HepG2 (cell line): ENCODE measurements at regions not wholly inside any gene's neighbourhood (a gene's known extent, or its start where the extent isn't known, plus 50 kb on each side); places are given as distances from the start of the nearest gene placed in this dataset.

Source experiments
- ATF7 ChIP-seq, 2 experiments: fragments of 450-650 bp in 1 of 2; sonication (generic) in 1 of 2; formaldehyde crosslinking in 1 of 2; IDR thresholded peaks; 2 replicates each; pipeline versions ENCODE4 v1.4.0 to v1.6.1; 2016 to 2020; ENCODE audit warnings: antibody characterized with exemption in 1 of 2, mild to moderate bottlenecking in 1 of 2, missing genetic modification reagents in 1 of 2
- NFE2L2 ChIP-seq: fragments of 150-350 bp; IDR thresholded peaks from 2 replicates; pipeline ENCODE4 v1.6.1; 2014; ENCODE audit warnings: low read length
- NFYC ChIP-seq: IDR thresholded peaks from 2 replicates; pipeline ENCODE4 v1.6.1; 2016; ENCODE audit warnings: missing genetic modification reagents, missing compliant biosample characterization
- RXRA ChIP-seq: sonication (generic); formaldehyde crosslinking; IDR thresholded peaks from 2 replicates; pipeline ENCODE4 v1.5.1; 2020; ENCODE audit warnings: missing genetic modification reagents
- SIX4 ChIP-seq: sonication (generic); formaldehyde crosslinking; IDR thresholded peaks from 2 replicates; pipeline ENCODE4 v1.4.0; 2020; ENCODE audit warnings: missing genetic modification reagents
- SMAD1 ChIP-seq: sonication (generic); formaldehyde crosslinking; IDR thresholded peaks from 2 replicates; pipeline ENCODE4 v1.4.0; 2020; ENCODE audit warnings: missing genetic modification reagents, low read depth, mild to moderate bottlenecking, borderline replicate concordance
- SMAD9 ChIP-seq: sonication (generic); formaldehyde crosslinking; IDR thresholded peaks from 2 replicates; pipeline ENCODE4 v1.5.1; 2020; ENCODE audit warnings: mild to moderate bottlenecking, missing genetic modification reagents
- TSC22D2 ChIP-seq: sonication (generic); formaldehyde crosslinking; IDR thresholded peaks from 2 replicates; pipeline ENCODE4 v1.5.1; 2020; ENCODE audit warnings: missing genetic modification reagents, mild to moderate bottlenecking, borderline replicate concordance
- ZNF138 ChIP-seq: sonication (generic); formaldehyde crosslinking; IDR thresholded peaks from 2 replicates; pipeline ENCODE4 v1.5.0; 2020; ENCODE audit warnings: mild to moderate bottlenecking, low read depth, missing genetic modification reagents
- ZNF235 ChIP-seq: sonication (generic); formaldehyde crosslinking; IDR thresholded peaks from 2 replicates; pipeline ENCODE4 v1.8.1; 2023; ENCODE audit warnings: mild to moderate bottlenecking, missing genetic modification reagents, borderline replicate concordance
- ZNF34 ChIP-seq: sonication (generic); formaldehyde crosslinking; IDR thresholded peaks from 2 replicates; pipeline ENCODE4 v1.4.0; 2020; ENCODE audit warnings: mild to moderate bottlenecking, missing genetic modification reagents, borderline replicate concordance
- ZNF569 ChIP-seq: sonication (generic); formaldehyde crosslinking; IDR thresholded peaks from 2 replicates; pipeline ENCODE4 v1.5.0; 2020; ENCODE audit warnings: mild to moderate bottlenecking, missing genetic modification reagents, moderate library complexity, borderline replicate concordance
- TF ChIP-seq, protein P1 (sequence below), 2 experiments: fragments of 450-650 bp in 1 of 2; sonication (generic) in 1 of 2; formaldehyde crosslinking in 1 of 2; IDR thresholded peaks; 2 replicates each; pipeline versions ENCODE4 v1.6.1 to v1.8.0; 2016 to 2022; ENCODE audit warnings: antibody characterized with exemption in 1 of 2, mild to moderate bottlenecking in 1 of 2, missing genetic modification reagents in 1 of 2
- TF ChIP-seq, protein P2 (sequence below): fragments of 450-650 bp; IDR thresholded peaks from 2 replicates; pipeline ENCODE4 v1.6.1; 2017; ENCODE audit warnings: mild to moderate bottlenecking
- TF ChIP-seq, protein P3 (sequence below): sonication (generic); formaldehyde crosslinking; IDR thresholded peaks from 2 replicates; pipeline ENCODE4 v1.4.0; 2020; ENCODE audit warnings: missing genetic modification reagents

GRCh38 chr2:42925742-42926433 is 133.5 kb upstream of the HAAO start (continued):
- TF ChIP-seq, protein P1, sequence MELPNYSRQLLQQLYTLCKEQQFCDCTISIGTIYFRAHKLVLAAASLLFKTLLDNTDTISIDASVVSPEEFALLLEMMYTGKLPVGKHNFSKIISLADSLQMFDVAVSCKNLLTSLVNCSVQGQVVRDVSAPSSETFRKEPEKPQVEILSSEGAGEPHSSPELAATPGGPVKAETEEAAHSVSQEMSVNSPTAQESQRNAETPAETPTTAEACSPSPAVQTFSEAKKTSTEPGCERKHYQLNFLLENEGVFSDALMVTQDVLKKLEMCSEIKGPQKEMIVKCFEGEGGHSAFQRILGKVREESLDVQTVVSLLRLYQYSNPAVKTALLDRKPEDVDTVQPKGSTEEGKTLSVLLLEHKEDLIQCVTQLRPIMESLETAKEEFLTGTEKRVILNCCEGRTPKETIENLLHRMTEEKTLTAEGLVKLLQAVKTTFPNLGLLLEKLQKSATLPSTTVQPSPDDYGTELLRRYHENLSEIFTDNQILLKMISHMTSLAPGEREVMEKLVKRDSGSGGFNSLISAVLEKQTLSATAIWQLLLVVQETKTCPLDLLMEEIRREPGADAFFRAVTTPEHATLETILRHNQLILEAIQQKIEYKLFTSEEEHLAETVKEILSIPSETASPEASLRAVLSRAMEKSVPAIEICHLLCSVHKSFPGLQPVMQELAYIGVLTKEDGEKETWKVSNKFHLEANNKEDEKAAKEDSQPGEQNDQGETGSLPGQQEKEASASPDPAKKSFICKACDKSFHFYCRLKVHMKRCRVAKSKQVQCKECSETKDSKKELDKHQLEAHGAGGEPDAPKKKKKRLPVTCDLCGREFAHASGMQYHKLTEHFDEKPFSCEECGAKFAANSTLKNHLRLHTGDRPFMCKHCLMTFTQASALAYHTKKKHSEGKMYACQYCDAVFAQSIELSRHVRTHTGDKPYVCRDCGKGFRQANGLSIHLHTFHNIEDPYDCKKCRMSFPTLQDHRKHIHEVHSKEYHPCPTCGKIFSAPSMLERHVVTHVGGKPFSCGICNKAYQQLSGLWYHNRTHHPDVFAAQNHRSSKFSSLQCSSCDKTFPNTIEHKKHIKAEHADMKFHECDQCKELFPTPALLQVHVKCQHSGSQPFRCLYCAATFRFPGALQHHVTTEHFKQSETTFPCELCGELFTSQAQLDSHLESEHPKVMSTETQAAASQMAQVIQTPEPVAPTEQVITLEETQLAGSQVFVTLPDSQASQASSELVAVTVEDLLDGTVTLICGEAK (IDR thresholded peaks at IDR 0.05), result no peak
- TF ChIP-seq, protein P1 (CRISPR knock-in tag; IDR thresholded peaks at IDR 0.05), result peak; percentile 73
- TF ChIP-seq ATF7 (IDR thresholded peaks at IDR 0.05) (no peak), ATF7 (CRISPR knock-in tag; IDR thresholded peaks at IDR 0.05) (peak; percentile 75), ZNF235 (CRISPR knock-in tag) (no peak), SIX4 (no peak), NFE2L2 (no peak), ZNF138 (no peak), TSC22D2 (CRISPR knock-in tag) (no peak), SMAD9 (CRISPR knock-in tag) (peak; percentile 89), ZNF569 (no peak), SMAD1 (CRISPR knock-in tag) (no peak), RXRA (no peak), ZNF34 (CRISPR knock-in tag) (no peak; the same call in 1 of the 2 replicates), NFYC (CRISPR knock-in tag) (no peak)
- TF ChIP-seq, protein P2, sequence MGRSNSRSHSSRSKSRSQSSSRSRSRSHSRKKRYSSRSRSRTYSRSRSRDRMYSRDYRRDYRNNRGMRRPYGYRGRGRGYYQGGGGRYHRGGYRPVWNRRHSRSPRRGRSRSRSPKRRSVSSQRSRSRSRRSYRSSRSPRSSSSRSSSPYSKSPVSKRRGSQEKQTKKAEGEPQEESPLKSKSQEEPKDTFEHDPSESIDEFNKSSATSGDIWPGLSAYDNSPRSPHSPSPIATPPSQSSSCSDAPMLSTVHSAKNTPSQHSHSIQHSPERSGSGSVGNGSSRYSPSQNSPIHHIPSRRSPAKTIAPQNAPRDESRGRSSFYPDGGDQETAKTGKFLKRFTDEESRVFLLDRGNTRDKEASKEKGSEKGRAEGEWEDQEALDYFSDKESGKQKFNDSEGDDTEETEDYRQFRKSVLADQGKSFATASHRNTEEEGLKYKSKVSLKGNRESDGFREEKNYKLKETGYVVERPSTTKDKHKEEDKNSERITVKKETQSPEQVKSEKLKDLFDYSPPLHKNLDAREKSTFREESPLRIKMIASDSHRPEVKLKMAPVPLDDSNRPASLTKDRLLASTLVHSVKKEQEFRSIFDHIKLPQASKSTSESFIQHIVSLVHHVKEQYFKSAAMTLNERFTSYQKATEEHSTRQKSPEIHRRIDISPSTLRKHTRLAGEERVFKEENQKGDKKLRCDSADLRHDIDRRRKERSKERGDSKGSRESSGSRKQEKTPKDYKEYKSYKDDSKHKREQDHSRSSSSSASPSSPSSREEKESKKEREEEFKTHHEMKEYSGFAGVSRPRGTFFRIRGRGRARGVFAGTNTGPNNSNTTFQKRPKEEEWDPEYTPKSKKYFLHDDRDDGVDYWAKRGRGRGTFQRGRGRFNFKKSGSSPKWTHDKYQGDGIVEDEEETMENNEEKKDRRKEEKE, result no peak
- TF ChIP-seq, protein P3, sequence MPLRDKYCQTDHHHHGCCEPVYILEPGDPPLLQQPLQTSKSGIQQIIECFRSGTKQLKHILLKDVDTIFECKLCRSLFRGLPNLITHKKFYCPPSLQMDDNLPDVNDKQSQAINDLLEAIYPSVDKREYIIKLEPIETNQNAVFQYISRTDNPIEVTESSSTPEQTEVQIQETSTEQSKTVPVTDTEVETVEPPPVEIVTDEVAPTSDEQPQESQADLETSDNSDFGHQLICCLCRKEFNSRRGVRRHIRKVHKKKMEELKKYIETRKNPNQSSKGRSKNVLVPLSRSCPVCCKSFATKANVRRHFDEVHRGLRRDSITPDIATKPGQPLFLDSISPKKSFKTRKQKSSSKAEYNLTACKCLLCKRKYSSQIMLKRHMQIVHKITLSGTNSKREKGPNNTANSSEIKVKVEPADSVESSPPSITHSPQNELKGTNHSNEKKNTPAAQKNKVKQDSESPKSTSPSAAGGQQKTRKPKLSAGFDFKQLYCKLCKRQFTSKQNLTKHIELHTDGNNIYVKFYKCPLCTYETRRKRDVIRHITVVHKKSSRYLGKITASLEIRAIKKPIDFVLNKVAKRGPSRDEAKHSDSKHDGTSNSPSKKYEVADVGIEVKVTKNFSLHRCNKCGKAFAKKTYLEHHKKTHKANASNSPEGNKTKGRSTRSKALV (CRISPR knock-in tag), result peak; percentile 2; the same call in 1 of the 2 replicates
